B cell (primary cell): ENCODE measurements at regions not wholly inside any gene's neighbourhood (a gene's known extent, or its start where the extent isn't known, plus 50 kb on each side); places are given as distances from the start of the nearest gene placed in this dataset.

Experiments
- EZH2 ChIP-seq: IDR thresholded peaks from 2 replicates; pipeline ENCODE4 v1.6.1; 2012; ENCODE audit warnings: borderline replicate concordance, low read depth, mild to moderate bottlenecking, moderate library complexity, low read length; ENCODE audit not compliant: insufficient read depth, poor library complexity, severe bottlenecking
- TF ChIP-seq, protein P1 (sequence below): fragments of 200-600 bp; IDR thresholded peaks from one replicate; pipeline ENCODE4 v1.8.0; 2022; ENCODE audit warnings: antibody characterized with exemption, mild to moderate bottlenecking

DNA sequence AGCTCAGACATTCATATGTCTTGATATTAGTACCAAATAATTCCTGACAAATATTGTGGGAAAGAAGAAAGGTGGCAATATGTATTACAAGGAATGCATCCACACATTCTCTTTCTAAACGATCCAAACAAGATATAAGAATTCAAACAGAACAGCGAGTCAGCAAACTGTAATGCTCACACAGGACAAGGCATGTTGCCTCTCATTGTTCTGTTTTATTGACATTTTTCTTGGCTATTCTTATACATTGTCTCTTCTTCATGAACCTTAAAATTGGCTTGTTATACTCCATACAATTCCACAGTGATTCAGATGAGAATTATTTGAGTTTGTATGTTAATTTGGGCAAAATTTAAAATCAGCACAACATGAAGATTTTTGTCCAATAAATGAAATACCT lies 189.1 kb downstream of the HS3ST3B1 start:
- TF ChIP-seq, protein P1, sequence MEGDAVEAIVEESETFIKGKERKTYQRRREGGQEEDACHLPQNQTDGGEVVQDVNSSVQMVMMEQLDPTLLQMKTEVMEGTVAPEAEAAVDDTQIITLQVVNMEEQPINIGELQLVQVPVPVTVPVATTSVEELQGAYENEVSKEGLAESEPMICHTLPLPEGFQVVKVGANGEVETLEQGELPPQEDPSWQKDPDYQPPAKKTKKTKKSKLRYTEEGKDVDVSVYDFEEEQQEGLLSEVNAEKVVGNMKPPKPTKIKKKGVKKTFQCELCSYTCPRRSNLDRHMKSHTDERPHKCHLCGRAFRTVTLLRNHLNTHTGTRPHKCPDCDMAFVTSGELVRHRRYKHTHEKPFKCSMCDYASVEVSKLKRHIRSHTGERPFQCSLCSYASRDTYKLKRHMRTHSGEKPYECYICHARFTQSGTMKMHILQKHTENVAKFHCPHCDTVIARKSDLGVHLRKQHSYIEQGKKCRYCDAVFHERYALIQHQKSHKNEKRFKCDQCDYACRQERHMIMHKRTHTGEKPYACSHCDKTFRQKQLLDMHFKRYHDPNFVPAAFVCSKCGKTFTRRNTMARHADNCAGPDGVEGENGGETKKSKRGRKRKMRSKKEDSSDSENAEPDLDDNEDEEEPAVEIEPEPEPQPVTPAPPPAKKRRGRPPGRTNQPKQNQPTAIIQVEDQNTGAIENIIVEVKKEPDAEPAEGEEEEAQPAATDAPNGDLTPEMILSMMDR: no peak
- TF ChIP-seq EZH2: no peak
